ENCODE measurements at regions not wholly inside any gene's neighbourhood (a gene's known extent, or its start where the extent isn't known, plus 50 kb on each side); places are given as distances from the start of the nearest gene placed in this dataset.

DNA sequence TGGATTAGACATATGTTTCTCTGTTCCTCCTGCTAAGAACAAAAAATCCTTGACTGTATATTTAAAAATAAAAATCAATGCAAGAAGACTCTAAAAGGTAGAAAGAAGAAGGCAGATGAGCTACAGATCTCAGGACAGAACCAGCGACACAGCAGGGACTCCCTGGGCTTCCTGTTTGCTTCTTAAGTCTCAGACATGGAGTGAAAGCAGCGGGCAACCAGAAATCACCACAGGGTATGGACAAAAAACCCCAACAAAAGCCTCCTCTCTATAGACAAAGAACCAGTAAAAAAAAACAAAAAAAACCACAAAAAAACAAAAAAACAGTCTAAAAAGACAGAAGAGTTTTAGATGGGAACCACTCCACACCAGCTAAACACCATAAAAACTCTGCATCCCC, 971.0 kb upstream of the GYPC start:
- no peak overlapping the region for H3K14ac ChIP-seq (replicated peaks; ENCODE audit: low read depth, low read length)
- no peak overlapping the region for H2BK120ac ChIP-seq (ENCODE audit: low read depth, low read length)
- in situ Hi-C loops (cut with MboI; ENCODE audit: low sequenced_read_pairs) = no loop called here
- H2BK5ac ChIP-seq (ENCODE audit: low read depth, low read length, poor library complexity, severe bottlenecking) = no peak overlapping the region
- no peak overlapping the region for H3K4ac ChIP-seq (ENCODE audit: low read depth, low read length)
- H3K27ac ChIP-seq (ENCODE audit: insufficient read depth, low read length) = no peak overlapping the region
- H4K91ac ChIP-seq (ENCODE audit: insufficient read depth, low read depth, low read length) = no peak overlapping the region
- no peak overlapping the region for H3K9ac ChIP-seq (ENCODE audit: low read depth, low read length)
- H2AK9ac ChIP-seq (replicated peaks; ENCODE audit: low read depth, low read length, poor library complexity) = no peak overlapping the region
- ChIA-PET CTCF (no interaction called here), POLR2A (ENCODE audit: unreplicated experiment) (no interaction called here)
- no peak overlapping the region for H4K8ac ChIP-seq (ENCODE audit: low read depth in 2 of 2, low read length in 2 of 2)
- H3K79me1 ChIP-seq (ENCODE audit: low read depth in 1 of 2, low read length in 2 of 2) = no peaks in the 10 kb centered on the region
- no CpG with 5 or more reads among the region's 2 CpGs for WGBS, 2 experiments (ENCODE audit: extremely low coverage in 2 of 2, insufficient read length in 1 of 2)
- ATAC-seq (ENCODE audit: low read depth) (no peak), DNase-seq (no peak)
- no peak overlapping the region for H3K23ac ChIP-seq (ENCODE audit: low read depth, low read length)
- intact Hi-C loops (cut with micrococcal nuclease) = no loop called here
- no peaks in the 10 kb centered on the region for H3K9me1 ChIP-seq (ENCODE audit: insufficient read depth, low read length)
- TF ChIP-seq CTCF (conservative IDR thresholded peaks at IDR 0.05; ENCODE audit: low read depth, low read length) (no peak), POLR2A (IDR thresholded peaks at IDR 0.05; ENCODE audit: low read depth, low read length) (no peak), CEBPB (IDR thresholded peaks at IDR 0.05; ENCODE audit: low read depth, low read length) (no peak), BHLHE40 (IDR thresholded peaks at IDR 0.05; ENCODE audit: low read depth, low read length) (no peak), MXI1 (IDR thresholded peaks at IDR 0.05; ENCODE audit: borderline replicate concordance, low read depth, low read length) (no peak), RCOR1 (IDR thresholded peaks at IDR 0.05; ENCODE audit: insufficient replicate concordance, low read length) (no peak), SMC3 (IDR thresholded peaks at IDR 0.05; ENCODE audit: low read depth, low read length) (no peak), RAD21 (IDR thresholded peaks at IDR 0.05; ENCODE audit: low read length) (no peak), CHD1 (IDR thresholded peaks at IDR 0.05; ENCODE audit: low read depth, low read length) (no peak), FOS (IDR thresholded peaks at IDR 0.05; ENCODE audit: low read depth, low read length) (no peak), USF2 (IDR thresholded peaks at IDR 0.05; ENCODE audit: low read depth, low read length) (no peak), RFX5 (IDR thresholded peaks at IDR 0.05; ENCODE audit: low read depth, low read length) (no peak), MAZ (IDR thresholded peaks at IDR 0.05; ENCODE audit: borderline replicate concordance, low read depth, low read length) (no peak), NFE2L2 (IDR thresholded peaks at IDR 0.05; ENCODE audit: low read depth, low read length) (no peak), MAFK (IDR thresholded peaks at IDR 0.05; ENCODE audit: low read depth, low read length) (no peak)
- TF ChIP-seq, protein P1, sequence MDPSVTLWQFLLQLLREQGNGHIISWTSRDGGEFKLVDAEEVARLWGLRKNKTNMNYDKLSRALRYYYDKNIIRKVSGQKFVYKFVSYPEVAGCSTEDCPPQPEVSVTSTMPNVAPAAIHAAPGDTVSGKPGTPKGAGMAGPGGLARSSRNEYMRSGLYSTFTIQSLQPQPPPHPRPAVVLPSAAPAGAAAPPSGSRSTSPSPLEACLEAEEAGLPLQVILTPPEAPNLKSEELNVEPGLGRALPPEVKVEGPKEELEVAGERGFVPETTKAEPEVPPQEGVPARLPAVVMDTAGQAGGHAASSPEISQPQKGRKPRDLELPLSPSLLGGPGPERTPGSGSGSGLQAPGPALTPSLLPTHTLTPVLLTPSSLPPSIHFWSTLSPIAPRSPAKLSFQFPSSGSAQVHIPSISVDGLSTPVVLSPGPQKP (IDR thresholded peaks at IDR 0.05; ENCODE audit: borderline replicate concordance, low read depth, low read length) = no peak
- no peak overlapping the region for H3K56ac ChIP-seq (ENCODE audit: extremely low read depth, insufficient read depth, low read length)
- no peak overlapping the region for H3K4me3 ChIP-seq (ENCODE audit: insufficient read depth, low read depth, low read length)
- no peak overlapping the region for H3K18ac ChIP-seq (ENCODE audit: low read depth, low read length)
- no peak overlapping the region for H4K5ac ChIP-seq (ENCODE audit: low read depth, low read length)
- H3K4me1 ChIP-seq (ENCODE audit: control insufficient read depth, insufficient read depth, low read length) = no peaks in the 10 kb centered on the region
- no TSS peak for BruUV-seq (replicated peaks)
- no peaks in the 10 kb centered on the region for H3K27me3 ChIP-seq (ENCODE audit: control insufficient read depth, insufficient read depth, low read length)
- H2BK20ac ChIP-seq (ENCODE audit: low read depth, low read length) = no peak overlapping the region
- peaks cover 14% of the 10 kb centered on the region for H3K9me3 ChIP-seq (ENCODE audit: control insufficient read depth, insufficient read depth, low read length)
- H3K36me3 ChIP-seq (ENCODE audit: control insufficient read depth, insufficient read depth, low read length) = no peaks in the 10 kb centered on the region
- H3K4me2 ChIP-seq (ENCODE audit: low read depth, low read length) = no peak overlapping the region
- H4K20me1 ChIP-seq (ENCODE audit: insufficient read depth, low read length) = no peaks in the 10 kb centered on the region
- H2BK15ac ChIP-seq (ENCODE audit: low read depth, low read length) = no peak overlapping the region
- no peak overlapping the region for H2AFZ ChIP-seq (replicated peaks; ENCODE audit: low read length, poor library complexity)
- dilution Hi-C loops (cut with HindIII; ENCODE audit: low sequenced_read_pairs, unreplicated experiment) = no loop called here
- no peak overlapping the region for H2AK5ac ChIP-seq (ENCODE audit: low read depth, low read length)

All from IMR-90 (cell line).